GM12891 (cell line): ENCODE measurements at regions not wholly inside any gene's neighbourhood (a gene's known extent, or its start where the extent isn't known, plus 50 kb on each side); places are given as distances from the start of the nearest gene placed in this dataset.

Experiments used
- POLR2A ChIP-seq: IDR thresholded peaks from 2 replicates; pipeline ENCODE4 v1.6.1; 2011; ENCODE audit warnings: low read depth, low read length, control low read depth
- SPI1 ChIP-seq: IDR thresholded peaks from 2 replicates; pipeline ENCODE4 v1.6.1; 2011; ENCODE audit warnings: low read depth, low read length, control low read depth

DNA sequence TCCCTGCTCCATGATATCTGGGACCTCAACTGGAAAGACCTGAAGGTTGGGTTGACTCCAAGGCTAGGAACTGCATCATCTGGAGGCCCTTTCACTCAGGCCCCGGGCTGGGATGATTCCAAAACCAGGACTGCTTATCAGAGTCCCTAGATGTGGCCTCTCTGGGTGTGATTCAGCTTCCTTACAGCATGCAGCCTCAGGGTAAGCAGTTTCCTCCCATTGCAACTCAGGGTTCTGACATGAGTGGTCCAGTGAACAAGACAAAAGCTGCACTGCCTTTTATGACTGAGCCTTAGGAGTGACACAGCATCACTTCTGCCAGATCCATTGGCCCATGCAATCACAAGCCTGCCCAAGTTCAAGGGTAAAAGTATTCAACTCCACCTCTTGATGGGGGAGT lies 502.8 kb downstream of the COG6 start:
- no peak for TF ChIP-seq POLR2A
- no peak for TF ChIP-seq SPI1
